Erythroblast (primary cell): ENCODE measurements at regions not wholly inside any gene's neighbourhood (a gene's known extent, or its start where the extent isn't known, plus 50 kb on each side); places are given as distances from the start of the nearest gene placed in this dataset.

Experiments
- GATA1 ChIP-seq: IDR thresholded peaks from 2 replicates; pipeline ENCODE4 v1.6.1; 2011; ENCODE audit warnings: low read depth, mild to moderate bottlenecking, control low read depth, low read length, moderate library complexity
- POLR2A ChIP-seq: IDR thresholded peaks from 2 replicates; pipeline ENCODE4 v1.6.1; 2011; ENCODE audit warnings: mild to moderate bottlenecking, low read length

- TF ChIP-seq POLR2A (no peak), GATA1 (no peak)
These were observed 115.6 kb downstream of the TNFSF18 start for GRCh38 chr1:172935062-172935592.
